Mesenchymal stem cell (in vitro differentiated cells and primary cell): ENCODE measurements at regions not wholly inside any gene's neighbourhood (a gene's known extent, or its start where the extent isn't known, plus 50 kb on each side); places are given as distances from the start of the nearest gene placed in this dataset.

Experiments
- DNase-seq: peaks from one replicate; pipeline ENCODE4 v3.0.0-alpha.2; 2013
- H2AFZ ChIP-seq: one replicate; pipeline ENCODE4 v1.6.1; 2013; ENCODE audit warnings: low read depth, mild to moderate bottlenecking, control low read depth, inconsistent platforms, low read length, moderate library complexity
- H2AK5ac ChIP-seq: 2 replicates; pipeline ENCODE4 v1.6.1; 2013; ENCODE audit warnings: low read length, moderate library complexity, mild to moderate bottlenecking, inconsistent platforms; ENCODE audit not compliant: severe bottlenecking
- H2BK120ac ChIP-seq: one replicate; pipeline ENCODE4 v1.6.1; 2013; ENCODE audit warnings: low read depth, mild to moderate bottlenecking, inconsistent platforms, low read length, moderate library complexity
- H2BK12ac ChIP-seq, 2 experiments: one replicate each; pipeline ENCODE4 v1.6.1; 2013; ENCODE audit warnings: inconsistent platforms in 2 of 2, low read length in 2 of 2, mild to moderate bottlenecking in 2 of 2, moderate library complexity in 2 of 2, control low read depth in 1 of 2
- H2BK15ac ChIP-seq: one replicate; pipeline ENCODE4 v1.6.1; 2013; ENCODE audit warnings: mild to moderate bottlenecking, low read depth, inconsistent platforms; ENCODE audit not compliant: poor library complexity, severe bottlenecking
- H2BK5ac ChIP-seq: 2 replicates; pipeline ENCODE4 v1.6.1; 2013; ENCODE audit warnings: low read depth, mild to moderate bottlenecking, low read length, control low read depth, inconsistent platforms; ENCODE audit not compliant: poor library complexity, severe bottlenecking
- H3K14ac ChIP-seq, 2 experiments: one replicate each; pipeline ENCODE4 v1.6.1; 2013; ENCODE audit warnings: inconsistent platforms in 2 of 2, low read length in 2 of 2, control low read depth in 1 of 2, mild to moderate bottlenecking in 1 of 2, moderate library complexity in 1 of 2
- H3K18ac ChIP-seq, 2 experiments: one replicate each; pipeline ENCODE4 v1.6.1; 2013; ENCODE audit warnings: inconsistent platforms in 2 of 2, low read length in 2 of 2, control low read depth in 1 of 2, low read depth in 1 of 2, mild to moderate bottlenecking in 1 of 2
- H3K23ac ChIP-seq, 2 experiments: one replicate each; pipeline ENCODE4 v1.6.1; 2013; ENCODE audit warnings: inconsistent platforms in 2 of 2, low read length in 2 of 2, mild to moderate bottlenecking in 2 of 2, moderate library complexity in 2 of 2, control low read depth in 1 of 2
- H3K27ac ChIP-seq: 2 replicates; pipeline ENCODE4 v1.5.1; 2013; ENCODE audit warnings: mild to moderate bottlenecking, moderate library complexity, low read length, control low read depth, inconsistent platforms; ENCODE audit not compliant: poor library complexity, severe bottlenecking
- H3K27me3 ChIP-seq, 2 experiments: 2 replicates each; pipeline versions ENCODE4 v1.6.1 to v1.7.0; 2013; ENCODE audit warnings: low read length in 2 of 2, mild to moderate bottlenecking in 2 of 2, moderate library complexity in 2 of 2, control low read depth in 1 of 2, inconsistent platforms in 1 of 2; ENCODE audit not compliant: control insufficient read depth in 1 of 2, insufficient read depth in 1 of 2
- H3K36me3 ChIP-seq, 2 experiments: 2 replicates each; pipeline versions ENCODE4 v1.6.1 to v1.7.0; 2013; ENCODE audit warnings: low read length in 2 of 2, control low read depth in 1 of 2, inconsistent platforms in 1 of 2, low read depth in 1 of 2, mild to moderate bottlenecking in 1 of 2; ENCODE audit not compliant: insufficient read depth in 2 of 2, control insufficient read depth in 1 of 2
- H3K4ac ChIP-seq, 2 experiments: one replicate each; pipeline ENCODE4 v1.6.1; 2013; ENCODE audit warnings: inconsistent platforms in 2 of 2, low read length in 2 of 2, mild to moderate bottlenecking in 2 of 2, moderate library complexity in 2 of 2, control low read depth in 1 of 2, low read depth in 1 of 2
- H3K4me1 ChIP-seq: 2 replicates; pipeline ENCODE4 v1.6.1; 2013; ENCODE audit warnings: low read depth, low read length, control low read depth; ENCODE audit not compliant: control insufficient read depth, insufficient read depth
- H3K4me2 ChIP-seq: 2 replicates; pipeline ENCODE4 v1.6.1; 2013; ENCODE audit warnings: low read length, mild to moderate bottlenecking, inconsistent platforms; ENCODE audit not compliant: poor library complexity, severe bottlenecking
- H3K4me3 ChIP-seq, 2 experiments: 2 replicates each; pipeline versions ENCODE4 v1.5.1 to v1.7.0; 2013; ENCODE audit warnings: low read length in 2 of 2, mild to moderate bottlenecking in 2 of 2, control low read depth in 1 of 2, low read depth in 1 of 2; ENCODE audit not compliant: insufficient read depth in 1 of 2
- H3K79me1 ChIP-seq: replicated peaks from 2 replicates; pipeline ENCODE4 v1.6.1; 2013; ENCODE audit warnings: mild to moderate bottlenecking, control low read depth, low read length, inconsistent platforms; ENCODE audit not compliant: poor library complexity, severe bottlenecking
- H3K9ac ChIP-seq: 2 replicates; pipeline ENCODE4 v1.7.0; 2013; ENCODE audit warnings: mild to moderate bottlenecking, low read length, moderate library complexity
- H3K9me3 ChIP-seq: 2 replicates; pipeline ENCODE4 v1.7.0; 2013; ENCODE audit warnings: mild to moderate bottlenecking, low read length; ENCODE audit not compliant: control insufficient read depth
- H4K8ac ChIP-seq: one replicate; pipeline ENCODE4 v1.6.1; 2013; ENCODE audit warnings: inconsistent platforms, mild to moderate bottlenecking, low read length, moderate library complexity
- H4K91ac ChIP-seq: one replicate; pipeline ENCODE4 v1.6.1; 2013; ENCODE audit warnings: mild to moderate bottlenecking, low read length, inconsistent platforms
- WGBS: methylation state at CpG from one replicate; pipeline ENCODE4 v1.1.7; 2013; ENCODE audit warnings: mixed read lengths; 5-methylcytosine and 5-hydroxymethylcytosine counted together

GRCh38 chr4:14445882-14446281 is 556.4 kb upstream of the CPEB2 start:
- Histone ChIP-seq H3K4me1 (peaks cover 1% of the 10 kb centered on the region), H3K27me3 (no peaks in the 10 kb centered on the region), H3K27ac (no peak overlapping the region), H3K14ac (no peak overlapping the region), H3K4me2 (no peak overlapping the region), H2AFZ (no peak overlapping the region), H3K4ac (no peak overlapping the region), H3K79me1 (no peaks in the 10 kb centered on the region), H2AK5ac (no peak overlapping the region), H2BK5ac (no peak overlapping the region), H2BK12ac (no peak overlapping the region), H2BK15ac (no peak overlapping the region), H4K91ac (no peak overlapping the region), H3K9me3 (no peaks in the 10 kb centered on the region), H3K18ac (no peak overlapping the region), H3K9ac (no peak overlapping the region), H4K8ac (no peak overlapping the region), H3K4me3 (no peak overlapping the region), H3K36me3 (no peaks in the 10 kb centered on the region), H3K23ac (no peak overlapping the region), H2BK120ac (no peak overlapping the region)
- no peak for DNase-seq
- 79% methylated on average over 2 of the region's 2 CpGs for WGBS

- H3K4me2 ChIP-seq: no peak overlapping the region
- H2BK15ac ChIP-seq: no peak overlapping the region
- H2BK12ac ChIP-seq: no peak overlapping the region
- WGBS: 67% methylated on average over 2 of the region's 4 CpGs
- no peak for DNase-seq
- H3K4ac ChIP-seq: no peak overlapping the region
- H3K23ac ChIP-seq: no peak overlapping the region
- H3K9ac ChIP-seq: no peak overlapping the region
- peaks cover 1% of the 10 kb centered on the region for H3K4me1 ChIP-seq
- H3K27me3 ChIP-seq: no peaks in the 10 kb centered on the region
- H2AK5ac ChIP-seq: no peak overlapping the region
- H3K14ac ChIP-seq: no peak overlapping the region
- H3K27ac ChIP-seq: no peak overlapping the region
- no peak overlapping the region for H2BK5ac ChIP-seq
- H3K9me3 ChIP-seq: no peaks in the 10 kb centered on the region
- H3K36me3 ChIP-seq: no peaks in the 10 kb centered on the region
- no peak overlapping the region for H3K18ac ChIP-seq
- H3K79me1 ChIP-seq: no peaks in the 10 kb centered on the region
- H4K8ac ChIP-seq: no peak overlapping the region
- H4K91ac ChIP-seq: no peak overlapping the region
- no peak overlapping the region for H3K4me3 ChIP-seq
- no peak overlapping the region for H2AFZ ChIP-seq
- H2BK120ac ChIP-seq: no peak overlapping the region
Observed at GRCh38 chr4:14446311-14446710, 556.0 kb upstream of the CPEB2 start.

GRCh38 chr4:14446904-14447303 is 555.4 kb upstream of the CPEB2 start:
- Histone ChIP-seq H4K8ac (no peak overlapping the region), H2AK5ac (no peak overlapping the region), H3K27me3 (no peaks in the 10 kb centered on the region), H3K36me3 (no peaks in the 10 kb centered on the region), H3K79me1 (no peaks in the 10 kb centered on the region), H2BK15ac (no peak overlapping the region), H3K23ac (no peak overlapping the region), H3K9me3 (no peaks in the 10 kb centered on the region), H2BK120ac (no peak overlapping the region), H3K4me1 (peaks cover 1% of the 10 kb centered on the region), H3K4me3 (no peak overlapping the region), H3K4ac (no peak overlapping the region), H2AFZ (no peak overlapping the region), H3K9ac (no peak overlapping the region), H4K91ac (no peak overlapping the region), H3K18ac (no peak overlapping the region), H3K14ac (no peak overlapping the region), H2BK12ac (no peak overlapping the region), H3K27ac (no peak overlapping the region), H2BK5ac (no peak overlapping the region), H3K4me2 (no peak overlapping the region)
- 88% methylated on average over 5 of the region's 5 CpGs for WGBS
- no peak for DNase-seq

- Histone ChIP-seq H2BK5ac (no peak overlapping the region), H3K27me3 (no peaks in the 10 kb centered on the region), H3K9me3 (no peaks in the 10 kb centered on the region), H2AK5ac (no peak overlapping the region), H3K4ac (no peak overlapping the region), H3K9ac (no peak overlapping the region), H2BK12ac (no peak overlapping the region), H3K79me1 (no peaks in the 10 kb centered on the region), H4K8ac (no peak overlapping the region), H3K4me2 (no peak overlapping the region), H3K4me3 (no peak overlapping the region), H4K91ac (no peak overlapping the region), H3K18ac (no peak overlapping the region), H3K27ac (no peak overlapping the region), H2AFZ (no peak overlapping the region), H3K23ac (no peak overlapping the region), H3K36me3 (no peaks in the 10 kb centered on the region), H3K4me1 (peaks cover 1% of the 10 kb centered on the region), H2BK15ac (no peak overlapping the region), H3K14ac (no peak overlapping the region), H2BK120ac (no peak overlapping the region)
- no peak for DNase-seq
- 51% methylated on average over 2 of the region's 2 CpGs for WGBS
Observed at GRCh38 chr4:14449308-14449707, 553.0 kb upstream of the CPEB2 start.
